GM06990 (cell line): ENCODE measurements at regions not wholly inside any gene's neighbourhood (a gene's known extent, or its start where the extent isn't known, plus 50 kb on each side); places are given as distances from the start of the nearest gene placed in this dataset.

Source experiments
- DNase-seq: peaks from one replicate; pipeline ENCODE4 v3.0.0-alpha.2; 2011; ENCODE audit not compliant: insufficient read length; ENCODE audit errors: extremely low read depth
- H3K27me3 ChIP-seq: replicated peaks from 2 replicates; pipeline ENCODE4 v1.6.0; 2011; ENCODE audit warnings: low read length; ENCODE audit not compliant: control insufficient read depth, insufficient read depth
- H3K36me3 ChIP-seq: 2 replicates; pipeline ENCODE4 v1.5.1; 2011; ENCODE audit warnings: low read length; ENCODE audit not compliant: control insufficient read depth, insufficient read depth
- H3K4me3 ChIP-seq: replicated peaks from 2 replicates; pipeline ENCODE4 v1.5.1; 2011; ENCODE audit warnings: low read depth, mild to moderate bottlenecking, control low read depth, low read length
- CTCF ChIP-seq: IDR thresholded peaks from 2 replicates; pipeline ENCODE4 v1.5.1; 2011; ENCODE audit warnings: low read length, control low read depth, mild to moderate bottlenecking, inconsistent platforms; ENCODE audit not compliant: insufficient read depth, poor library complexity, severe bottlenecking

GRCh38 chr10:69684020-69684980 is 54.3 kb downstream of the FAM241B start:
- Histone ChIP-seq H3K27me3 (peaks cover 1% of the 10 kb centered on the region), H3K4me3 (no peak overlapping the region), H3K36me3 (no peaks in the 10 kb centered on the region)
- TF ChIP-seq CTCF: no peak
- DNase-seq: no peak

GRCh38 chr10:69684981-69685353 is 54.9 kb downstream of the FAM241B start:
- no peak for TF ChIP-seq CTCF
- no peak overlapping the region for H3K4me3 ChIP-seq
- DNase-seq: no peak

GRCh38 chr10:69685426-69685801 is 55.4 kb downstream of the FAM241B start:
- peaks cover 1% of the 10 kb centered on the region for H3K27me3 ChIP-seq
- DNase-seq: no peak
- no peak for TF ChIP-seq CTCF

More at GRCh38 chr10:69684981-69685353, 54.9 kb downstream of the FAM241B start:
- no peaks in the 10 kb centered on the region for H3K36me3 ChIP-seq
- H3K27me3 ChIP-seq: peaks cover 1% of the 10 kb centered on the region

GRCh38 chr10:69685802-69686585 is 55.9 kb downstream of the FAM241B start:
- no peaks in the 10 kb centered on the region for H3K36me3 ChIP-seq
- H3K27me3 ChIP-seq: peaks cover 1% of the 10 kb centered on the region
- no peak for TF ChIP-seq CTCF
- DNase-seq: no peak
- H3K4me3 ChIP-seq: no peak overlapping the region

More at GRCh38 chr10:69685426-69685801, 55.4 kb downstream of the FAM241B start:
- H3K4me3 ChIP-seq: no peak overlapping the region
- H3K36me3 ChIP-seq: no peaks in the 10 kb centered on the region

- Histone ChIP-seq H3K27me3 (peaks cover 1% of the 10 kb centered on the region), H3K36me3 (no peaks in the 10 kb centered on the region), H3K4me3 (no peak overlapping the region)
- no peak for DNase-seq
- no peak for TF ChIP-seq CTCF
Observed at GRCh38 chr10:69686866-69687265, 56.8 kb downstream of the FAM241B start.
